ENCODE measurements at regions not wholly inside any gene's neighbourhood (a gene's known extent, or its start where the extent isn't known, plus 50 kb on each side); places are given as distances from the start of the nearest gene placed in this dataset.

DNA sequence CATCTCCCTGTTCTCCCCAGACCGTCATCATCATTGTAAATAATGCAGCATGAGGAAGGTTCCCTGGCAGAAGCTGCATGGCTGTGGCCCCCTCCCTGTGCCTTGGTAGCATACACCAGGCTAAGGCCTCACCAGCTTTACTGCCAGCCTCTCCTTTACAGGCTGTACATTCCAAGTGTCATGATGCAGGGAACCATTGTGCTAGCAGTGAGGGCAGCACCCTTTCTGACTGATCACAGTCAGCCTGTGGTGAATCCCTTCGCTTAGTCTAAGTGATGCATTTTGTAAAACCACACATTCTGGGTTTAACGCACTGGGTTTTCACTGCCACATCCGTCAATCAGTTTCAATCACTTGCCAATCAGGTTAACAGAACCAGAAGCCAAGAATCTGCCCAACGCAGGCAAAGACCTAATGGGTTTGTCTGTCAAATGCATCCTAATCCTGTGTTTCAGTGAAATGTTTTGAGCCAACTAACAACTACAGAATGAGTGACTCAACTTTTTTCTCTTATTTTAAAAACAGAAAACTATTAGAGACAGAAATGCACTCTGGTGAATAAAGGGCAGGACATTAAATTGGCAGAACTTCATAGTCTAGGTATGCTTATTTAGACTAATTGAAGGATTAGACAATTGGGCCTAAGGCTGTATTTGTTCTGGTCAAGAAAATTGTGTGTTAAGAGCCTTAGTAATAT, 225.9 kb upstream of the DPH6 start:
- no peak for DNase-seq (ENCODE audit: low spot score in 2 of 2)
- WGBS, 2 donors = 63 to 65% methylated on average over 5 of the region's 5 CpGs
- intact Hi-C loops (cut with DNase I; ENCODE audit: low total_unique reads) = no loop called here
- TF ChIP-seq, protein P1, sequence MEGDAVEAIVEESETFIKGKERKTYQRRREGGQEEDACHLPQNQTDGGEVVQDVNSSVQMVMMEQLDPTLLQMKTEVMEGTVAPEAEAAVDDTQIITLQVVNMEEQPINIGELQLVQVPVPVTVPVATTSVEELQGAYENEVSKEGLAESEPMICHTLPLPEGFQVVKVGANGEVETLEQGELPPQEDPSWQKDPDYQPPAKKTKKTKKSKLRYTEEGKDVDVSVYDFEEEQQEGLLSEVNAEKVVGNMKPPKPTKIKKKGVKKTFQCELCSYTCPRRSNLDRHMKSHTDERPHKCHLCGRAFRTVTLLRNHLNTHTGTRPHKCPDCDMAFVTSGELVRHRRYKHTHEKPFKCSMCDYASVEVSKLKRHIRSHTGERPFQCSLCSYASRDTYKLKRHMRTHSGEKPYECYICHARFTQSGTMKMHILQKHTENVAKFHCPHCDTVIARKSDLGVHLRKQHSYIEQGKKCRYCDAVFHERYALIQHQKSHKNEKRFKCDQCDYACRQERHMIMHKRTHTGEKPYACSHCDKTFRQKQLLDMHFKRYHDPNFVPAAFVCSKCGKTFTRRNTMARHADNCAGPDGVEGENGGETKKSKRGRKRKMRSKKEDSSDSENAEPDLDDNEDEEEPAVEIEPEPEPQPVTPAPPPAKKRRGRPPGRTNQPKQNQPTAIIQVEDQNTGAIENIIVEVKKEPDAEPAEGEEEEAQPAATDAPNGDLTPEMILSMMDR (IDR thresholded peaks at IDR 0.05) = no peak
- no peak for TF ChIP-seq POLR2A (IDR thresholded peaks at IDR 0.05)
- no peak overlapping the region for H3K4me3 ChIP-seq (ENCODE audit: low read depth, poor library complexity, severe bottlenecking)

DNA sequence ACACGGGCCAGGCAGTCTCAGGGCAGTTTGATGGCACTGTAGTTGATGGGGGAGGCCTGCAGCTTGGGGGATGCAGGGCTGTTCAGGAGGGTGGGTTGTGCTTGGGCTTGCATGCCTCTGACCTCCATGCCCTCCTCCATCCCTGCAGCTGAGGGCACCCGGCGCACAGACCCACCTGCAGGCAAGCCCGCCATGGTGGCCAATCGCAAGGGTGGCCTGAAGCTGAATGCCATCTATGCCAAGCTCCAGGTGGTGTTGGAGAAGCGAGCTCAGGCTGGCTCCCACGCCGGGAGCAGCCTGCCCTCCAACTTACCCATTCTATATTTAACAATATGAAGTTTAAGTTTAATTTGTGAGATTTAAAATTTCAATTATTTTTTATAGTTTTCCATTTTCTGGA, 228.7 kb upstream of the DPH6 start:
- intact Hi-C loops (cut with DNase I; ENCODE audit: low total_unique reads) = no loop called here
- WGBS, 2 donors = 90 to 93% methylated on average over 8 of the region's 8 CpGs
- no peak for TF ChIP-seq POLR2A (IDR thresholded peaks at IDR 0.05)
- TF ChIP-seq, protein P1 (IDR thresholded peaks at IDR 0.05) = no peak
- DNase-seq (ENCODE audit: low spot score in 2 of 2) = no peak
- no peak overlapping the region for H3K4me3 ChIP-seq (ENCODE audit: low read depth, poor library complexity, severe bottlenecking)

DNA sequence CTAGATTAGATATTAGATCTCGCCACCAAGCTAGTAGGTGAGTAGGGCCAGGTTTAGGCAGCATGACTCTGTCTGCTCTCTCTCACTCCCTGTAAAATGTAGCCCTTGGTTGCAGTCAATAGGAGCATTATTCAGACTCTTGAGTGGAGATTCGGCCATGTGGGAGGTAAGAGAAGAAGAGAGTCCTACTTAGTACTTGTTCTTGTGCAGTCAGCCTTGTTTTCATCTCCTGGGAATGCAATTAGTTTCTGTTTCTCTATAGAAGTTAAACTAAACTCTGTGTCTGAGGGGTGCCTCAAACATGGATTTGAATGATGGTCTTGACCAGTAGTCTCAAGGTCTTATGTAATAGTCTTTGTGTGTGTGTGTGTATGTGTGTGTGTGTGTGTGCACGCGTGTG, 229.5 kb upstream of the DPH6 start:
- no peak for DNase-seq (ENCODE audit: low spot score in 2 of 2)
- TF ChIP-seq, protein P1 (IDR thresholded peaks at IDR 0.05) = no peak
- no peak for TF ChIP-seq POLR2A (IDR thresholded peaks at IDR 0.05)
- H3K4me3 ChIP-seq (ENCODE audit: low read depth, poor library complexity, severe bottlenecking) = no peak overlapping the region
- 96 to 98% methylated on average over 4 of the region's 4 CpGs for WGBS, 2 donors
- intact Hi-C loops (cut with DNase I; ENCODE audit: low total_unique reads) = no loop called here

DNA sequence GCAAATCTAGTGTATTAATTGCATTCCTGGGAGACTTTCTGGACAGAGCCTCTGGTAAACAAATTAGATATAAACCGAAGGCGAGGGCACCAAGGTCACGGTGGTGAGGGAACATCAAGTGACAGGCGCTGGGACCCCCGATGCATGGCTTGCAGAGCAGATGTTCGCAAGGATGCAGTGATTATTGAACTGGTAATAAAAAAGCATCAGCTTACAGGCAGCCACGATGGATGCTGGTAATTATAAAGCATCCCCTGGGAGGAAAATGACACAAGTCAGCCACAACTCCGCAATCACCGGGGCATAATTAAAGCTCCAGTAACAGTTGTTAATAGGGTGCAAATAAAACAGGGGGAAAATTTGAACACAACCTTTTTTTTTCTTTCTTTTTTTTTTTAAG, 231.1 kb upstream of the DPH6 start:
- TF ChIP-seq POLR2A (IDR thresholded peaks at IDR 0.05) = no peak
- TF ChIP-seq, protein P1 (IDR thresholded peaks at IDR 0.05) = no peak
- no peak overlapping the region for H3K4me3 ChIP-seq (ENCODE audit: low read depth, poor library complexity, severe bottlenecking)
- intact Hi-C loops (cut with DNase I; ENCODE audit: low total_unique reads) = no loop called here
- DNase-seq (ENCODE audit: low spot score in 2 of 2) = no peak
- 72 to 76% methylated on average over 9 of the region's 9 CpGs for WGBS, 2 donors

DNA sequence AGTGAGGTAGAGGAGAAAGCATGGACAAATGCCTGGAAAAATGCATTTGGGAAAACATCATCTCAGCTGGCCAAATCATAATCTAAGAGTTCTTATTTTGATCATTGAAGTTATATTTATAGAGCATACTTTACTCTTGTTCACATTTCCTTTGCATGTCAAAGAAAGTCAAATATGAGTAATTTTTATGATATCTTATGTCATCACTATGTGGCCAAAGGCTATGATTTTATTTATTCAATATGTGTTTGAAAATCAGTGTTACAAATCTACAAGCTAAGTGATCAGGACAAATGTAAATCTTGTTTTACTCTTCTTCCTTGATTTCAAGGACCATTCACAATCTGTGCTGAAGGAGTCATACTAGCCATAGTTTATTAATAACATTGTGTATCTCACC, 237.2 kb upstream of the DPH6 start:
- TF ChIP-seq, protein P1 (IDR thresholded peaks at IDR 0.05) = no peak
- TF ChIP-seq POLR2A (IDR thresholded peaks at IDR 0.05) = no peak
- no peak for DNase-seq (ENCODE audit: low spot score in 2 of 2)

DNA sequence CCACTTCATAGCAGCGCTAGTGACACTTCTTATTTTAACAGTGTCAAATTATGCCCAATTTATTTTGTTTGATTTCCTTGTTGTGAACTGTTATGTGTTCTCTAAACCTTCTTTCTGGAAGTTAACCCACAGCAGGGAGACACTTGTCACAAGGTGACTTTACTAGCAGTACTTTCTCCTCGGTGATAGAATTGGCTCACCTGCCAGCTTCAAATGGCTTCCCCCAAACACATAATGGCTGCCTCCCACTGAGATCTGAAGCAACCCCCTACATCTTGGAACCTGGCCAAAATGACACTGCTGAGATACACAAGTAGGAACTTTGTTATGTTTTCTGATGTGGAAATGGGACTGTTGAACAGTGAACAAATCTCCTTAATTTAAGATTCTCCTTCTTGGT, 238.8 kb upstream of the DPH6 start:
- TF ChIP-seq POLR2A (IDR thresholded peaks at IDR 0.05) = no peak
- TF ChIP-seq, protein P1 (IDR thresholded peaks at IDR 0.05) = no peak
- intact Hi-C loops (cut with DNase I; ENCODE audit: low total_unique reads) = no loop called here
- DNase-seq (ENCODE audit: low spot score in 2 of 2) = no peak
- no peak overlapping the region for H3K4me3 ChIP-seq (ENCODE audit: low read depth, poor library complexity, severe bottlenecking)
- 63 to 65% methylated on average over 2 of the region's 2 CpGs for WGBS, 2 donors

More for the DNA sequence above, 237.2 kb upstream of the DPH6 start:
- intact Hi-C loops (cut with DNase I; ENCODE audit: low total_unique reads) = no loop called here
- H3K4me3 ChIP-seq (ENCODE audit: low read depth, poor library complexity, severe bottlenecking) = no peak overlapping the region

All from lower leg skin (tissue), 4 donors.